IMR-90 (cell line): ENCODE measurements at regions not wholly inside any gene's neighbourhood (a gene's known extent, or its start where the extent isn't known, plus 50 kb on each side); places are given as distances from the start of the nearest gene placed in this dataset.

Experiments used
- ATAC-seq: fragments of 200-7000 bp; cut with Tn5 transposase; 2 replicates; pipeline ENCODE4 v1.9.1; 2020; ENCODE audit warnings: low read depth, mild to moderate bottlenecking, moderate library complexity
- BruUV-seq: library from RNA; stranded (reverse); fragments of 400-500 nt; replicated peaks from 2 replicates; lab custom pipeline; 2021; lab: Mats Ljungman, UMichigan
- CTCF ChIA-PET: fragments of 300-600 bp; formaldehyde crosslinking; extraction: SDS; loops from one replicate; lab custom pipeline; 2021; ENCODE audit warnings: antibody characterized with exemption; lab: Yijun Ruan, JAX
- POLR2A ChIA-PET: fragments of 300-600 bp; sonication (Branson Sonifier 250); formaldehyde crosslinking; loops from one replicate; lab custom pipeline; 2022; ENCODE audit warnings: antibody characterized with exemption; ENCODE audit not compliant: unreplicated experiment; lab: Charles Lee
- DNase-seq: peaks from one replicate; pipeline ENCODE4 v3.0.0; 2013
- H2AFZ ChIP-seq: replicated peaks from 2 replicates; pipeline ENCODE3; 2013; ENCODE audit warnings: low read length, mild to moderate bottlenecking; ENCODE audit not compliant: poor library complexity
- H2AK5ac ChIP-seq: 2 replicates; pipeline ENCODE4 v1.6.1; 2013; ENCODE audit warnings: low read depth, low read length, inconsistent platforms
- H2AK9ac ChIP-seq: replicated peaks from 2 replicates; pipeline ENCODE3; 2013; ENCODE audit warnings: mild to moderate bottlenecking, low read depth, low read length, moderate library complexity; ENCODE audit not compliant: poor library complexity
- H2BK120ac ChIP-seq: 2 replicates; pipeline ENCODE4 v1.6.1; 2013; ENCODE audit warnings: low read depth, low read length, inconsistent platforms
- H2BK15ac ChIP-seq: 3 replicates; pipeline ENCODE4 v1.6.1; 2013; ENCODE audit warnings: low read depth, low read length, inconsistent platforms
- H2BK20ac ChIP-seq: 2 replicates; pipeline ENCODE4 v1.6.1; 2013; ENCODE audit warnings: low read depth, mild to moderate bottlenecking, inconsistent platforms, low read length, moderate library complexity
- H2BK5ac ChIP-seq: 2 replicates; pipeline ENCODE4 v1.6.1; 2013; ENCODE audit warnings: mild to moderate bottlenecking, low read depth, low read length, inconsistent platforms; ENCODE audit not compliant: poor library complexity, severe bottlenecking
- H3K14ac ChIP-seq: replicated peaks from 2 replicates; pipeline ENCODE4 v1.6.1; 2013; ENCODE audit warnings: low read depth, low read length, inconsistent platforms
- H3K18ac ChIP-seq: 2 replicates; pipeline ENCODE4 v1.6.1; 2013; ENCODE audit warnings: low read depth, low read length, control low read depth
- H3K23ac ChIP-seq: 2 replicates; pipeline ENCODE4 v1.6.1; 2013; ENCODE audit warnings: low read depth, low read length, inconsistent platforms
- H3K27ac ChIP-seq: 2 replicates; pipeline ENCODE4 v1.5.1; 2013; ENCODE audit warnings: mild to moderate bottlenecking, control low read depth, low read length; ENCODE audit not compliant: insufficient read depth
- H3K27me3 ChIP-seq: 2 replicates; pipeline ENCODE4 v1.6.1; 2013; ENCODE audit warnings: low read length; ENCODE audit not compliant: control insufficient read depth, insufficient read depth
- H3K36me3 ChIP-seq: 2 replicates; pipeline ENCODE4 v1.6.1; 2013; ENCODE audit warnings: low read length, mixed read lengths; ENCODE audit not compliant: control insufficient read depth, insufficient read depth
- H3K4ac ChIP-seq: 2 replicates; pipeline ENCODE4 v1.6.1; 2013; ENCODE audit warnings: low read depth, low read length, inconsistent platforms
- H3K4me1 ChIP-seq: 2 replicates; pipeline ENCODE4 v1.6.1; 2013; ENCODE audit warnings: low read length, mixed read lengths; ENCODE audit not compliant: control insufficient read depth, insufficient read depth
- H3K4me2 ChIP-seq: 2 replicates; pipeline ENCODE4 v1.6.1; 2013; ENCODE audit warnings: low read depth, mild to moderate bottlenecking, control low read depth, low read length, moderate library complexity
- H3K4me3 ChIP-seq: 2 replicates; pipeline ENCODE4 v1.5.1; 2013; ENCODE audit warnings: low read depth, mild to moderate bottlenecking, control low read depth, low read length, moderate library complexity; ENCODE audit not compliant: insufficient read depth
- H3K56ac ChIP-seq: 2 replicates; pipeline ENCODE4 v1.6.1; 2013; ENCODE audit warnings: low read length, inconsistent platforms; ENCODE audit not compliant: insufficient read depth; ENCODE audit errors: extremely low read depth
- H3K79me1 ChIP-seq, 2 experiments: 2 replicates each; pipeline ENCODE4 v1.6.1; 2013; ENCODE audit warnings: low read length in 2 of 2, inconsistent platforms in 1 of 2, low read depth in 1 of 2
- H3K9ac ChIP-seq: 2 replicates; pipeline ENCODE4 v1.6.1; 2013; ENCODE audit warnings: low read depth, low read length, control low read depth
- H3K9me1 ChIP-seq: 2 replicates; pipeline ENCODE4 v1.6.1; 2013; ENCODE audit warnings: low read length, inconsistent platforms; ENCODE audit not compliant: insufficient read depth
- H3K9me3 ChIP-seq: 2 replicates; pipeline ENCODE4 v1.6.1; 2013; ENCODE audit warnings: low read length; ENCODE audit not compliant: control insufficient read depth, insufficient read depth
- H4K20me1 ChIP-seq: 2 replicates; pipeline ENCODE4 v1.6.1; 2013; ENCODE audit warnings: low read length, inconsistent platforms; ENCODE audit not compliant: insufficient read depth
- H4K5ac ChIP-seq: 2 replicates; pipeline ENCODE4 v1.6.1; 2013; ENCODE audit warnings: mild to moderate bottlenecking, low read depth, low read length, control low read depth
- H4K8ac ChIP-seq, 2 experiments: 2 replicates each; pipeline ENCODE4 v1.6.1; 2013; ENCODE audit warnings: low read depth in 2 of 2, low read length in 2 of 2, control low read depth in 1 of 2, inconsistent platforms in 1 of 2
- H4K91ac ChIP-seq: 2 replicates; pipeline ENCODE4 v1.6.1; 2013; ENCODE audit warnings: low read depth, low read length, inconsistent platforms; ENCODE audit not compliant: insufficient read depth
- BHLHE40 ChIP-seq: fragments of 150-350 bp; IDR thresholded peaks from 2 replicates; pipeline ENCODE4 v1.6.1; 2016; ENCODE audit warnings: mild to moderate bottlenecking, low read depth, low read length
- CEBPB ChIP-seq: IDR thresholded peaks from 2 replicates; pipeline ENCODE4 v1.6.1; 2012; ENCODE audit warnings: low read depth, low read length, improper control_type of control experiment
- CHD1 ChIP-seq: IDR thresholded peaks from 2 replicates; pipeline ENCODE4 v1.6.1; 2012; ENCODE audit warnings: low read depth, low read length, improper control_type of control experiment
- ELK1 ChIP-seq: fragments of 150-350 bp; IDR thresholded peaks from 2 replicates; pipeline ENCODE4 v1.6.1; 2016; ENCODE audit warnings: low read depth, mild to moderate bottlenecking, low read length, moderate library complexity, borderline replicate concordance
- MXI1 ChIP-seq: IDR thresholded peaks from 2 replicates; pipeline ENCODE4 v1.6.1; 2012; ENCODE audit warnings: low read depth, mild to moderate bottlenecking, low read length, moderate library complexity, borderline replicate concordance
- RCOR1 ChIP-seq: IDR thresholded peaks from 2 replicates; pipeline ENCODE4 v1.6.1; 2012; ENCODE audit warnings: mild to moderate bottlenecking, low read length, improper control_type of control experiment; ENCODE audit not compliant: insufficient replicate concordance
- RFX5 ChIP-seq: IDR thresholded peaks from 2 replicates; pipeline ENCODE4 v1.8.0; 2012; ENCODE audit warnings: low read depth, mild to moderate bottlenecking, low read length, moderate library complexity
- SMC3 ChIP-seq: fragments of 150-350 bp; IDR thresholded peaks from 2 replicates; pipeline ENCODE4 v1.6.1; 2016; ENCODE audit warnings: low read depth, mild to moderate bottlenecking, antibody characterized with exemption, low read length, moderate library complexity
- WGBS, 2 experiments: methylation state at CpG; one replicate each; pipeline versions ENCODE4 v1.1.5 to v1.1.7; 2013; ENCODE audit warnings: missing lambda C conversion rate in 2 of 2; ENCODE audit not compliant: insufficient read length in 1 of 2; ENCODE audit errors: extremely low coverage in 2 of 2; 5-methylcytosine and 5-hydroxymethylcytosine counted together
- dilution Hi-C: fragments of 300-500 bp; cut with HindIII; formaldehyde crosslinking; loops from one replicate; pipeline ENCODE4 v1.14.3; 2018; ENCODE audit warnings: low sequenced_read_pairs; ENCODE audit not compliant: unreplicated experiment
- in situ Hi-C: fragments of 300-500 bp; cut with MboI; formaldehyde crosslinking; loops from 3 replicates; pipeline ENCODE4 v1.14.3; 2019; ENCODE audit warnings: low sequenced_read_pairs, inconsistent platforms, mixed read lengths
- intact Hi-C: fragments of 100-400 bp; cut with micrococcal nuclease; formaldehyde crosslinking; loops from 2 replicates; pipeline ENCODE4 v1.10.0; 2022

GRCh38 chr2:12289120-12289802 is 427.5 kb upstream of the TRIB2 start:
- TF ChIP-seq CEBPB = no peak
- TF ChIP-seq MXI1 = no peak
- TF ChIP-seq SMC3 = no peak
- TF ChIP-seq RFX5 = no peak
- TF ChIP-seq CHD1 = no peak
- TF ChIP-seq BHLHE40 = no peak
- TF ChIP-seq RCOR1 = no peak
- TF ChIP-seq ELK1 = no peak
- WGBS, 2 experiments = no CpG with 5 or more reads among the region's 3 CpGs
- Histone ChIP-seq H2BK15ac (no peak overlapping the region), H4K5ac (no peak overlapping the region), H3K79me1 (no peaks in the 10 kb centered on the region), H3K4ac (no peak overlapping the region), H3K14ac (no peak overlapping the region), H3K9me3 (no peaks in the 10 kb centered on the region), H3K9me1 (no peaks in the 10 kb centered on the region), H3K18ac (no peak overlapping the region), H2AFZ (no peak overlapping the region), H2AK9ac (no peak overlapping the region), H3K4me1 (no peaks in the 10 kb centered on the region; the same call in 1 of the 2 replicates), H2BK120ac (no peak overlapping the region), H3K27me3 (no peaks in the 10 kb centered on the region), H3K4me3 (no peak overlapping the region), H3K4me2 (no peak overlapping the region), H3K23ac (no peak overlapping the region), H4K8ac (no peak overlapping the region), H2AK5ac (no peak overlapping the region), H3K27ac (no peak overlapping the region), H3K9ac (no peak overlapping the region), H3K56ac (no peak overlapping the region), H3K36me3 (no peaks in the 10 kb centered on the region), H4K91ac (no peak overlapping the region), H2BK5ac (no peak overlapping the region), H2BK20ac (no peak overlapping the region), H4K20me1 (no peaks in the 10 kb centered on the region)
- no peak for ATAC-seq
- DNase-seq = no peak
- POLR2A ChIA-PET = no interaction called here
- dilution Hi-C loops = no loop called here
- CTCF ChIA-PET = no interaction called here
- no TSS peak for BruUV-seq
- in situ Hi-C loops = no loop called here
- intact Hi-C loops = no loop called here
